Fibroblast of lung (primary cell): ENCODE measurements at regions not wholly inside any gene's neighbourhood (a gene's known extent, or its start where the extent isn't known, plus 50 kb on each side); places are given as distances from the start of the nearest gene placed in this dataset.

Experiments
- CTCF ChIP-seq, 2 donors: IDR thresholded peaks in 1 of 2; conservative IDR thresholded peaks in 1 of 2; 1 replicate in 1 of 2; 2 replicates in 1 of 2; pipeline ENCODE4 v1.5.1; 2011 to 2012; ENCODE audit warnings: low read length in 2 of 2, control low read depth in 1 of 2, inconsistent platforms in 1 of 2, low read depth in 1 of 2, mild to moderate bottlenecking in 1 of 2
- EZH2 ChIP-seq: IDR thresholded peaks from 2 replicates; pipeline ENCODE4 v1.5.1; 2012; ENCODE audit warnings: low read length, control low read depth, mild to moderate bottlenecking; ENCODE audit errors: missing control alignments

- TF ChIP-seq CTCF (conservative IDR thresholded peaks at IDR 0.05 in 1 of 2, IDR thresholded peaks at IDR 0.05 in 1 of 2; ENCODE audit: low read depth in 1 of 2, low read length in 2 of 2) = no peak
- TF ChIP-seq EZH2 = no peak
Observed at GRCh38 chr1:195754874-195755273, 853.4 kb downstream of the KCNT2 start.
